ENCODE measurements at regions not wholly inside any gene's neighbourhood (a gene's known extent, or its start where the extent isn't known, plus 50 kb on each side); places are given as distances from the start of the nearest gene placed in this dataset.

DNA sequence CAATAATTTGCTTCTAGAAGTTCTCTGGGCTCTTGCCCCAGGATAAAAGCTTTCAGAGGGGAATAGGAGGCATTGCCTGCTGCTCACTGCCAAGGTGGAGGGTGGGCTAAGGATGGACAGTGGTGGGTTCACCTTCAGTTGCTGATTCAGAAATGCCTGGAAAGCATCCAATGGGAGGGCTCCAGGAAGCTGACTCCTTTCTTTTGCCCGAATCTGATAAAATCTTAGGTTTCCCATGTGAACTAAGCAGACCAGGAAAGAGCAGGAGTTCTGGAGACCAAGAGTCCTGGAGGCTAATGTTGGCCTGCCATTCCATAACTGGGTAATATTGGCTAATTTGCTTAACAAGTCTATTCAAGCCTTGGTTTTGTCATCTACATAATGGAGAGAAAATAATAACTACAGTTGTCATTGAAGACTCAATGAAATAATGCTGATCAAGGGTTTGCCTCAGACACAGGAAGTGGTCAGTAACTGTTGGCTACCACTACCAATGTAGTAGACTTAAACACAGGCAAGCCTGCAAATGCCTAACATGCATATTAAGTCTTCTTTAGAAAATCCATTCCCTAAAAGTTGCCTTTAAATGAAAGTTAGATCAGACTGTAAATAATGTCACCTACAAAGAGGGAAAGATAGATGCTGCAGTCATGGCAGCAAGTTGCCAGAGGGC, 528.4 kb upstream of the NBEA start:
- no peak for DNase-seq (ENCODE audit: low spot score)

DNA sequence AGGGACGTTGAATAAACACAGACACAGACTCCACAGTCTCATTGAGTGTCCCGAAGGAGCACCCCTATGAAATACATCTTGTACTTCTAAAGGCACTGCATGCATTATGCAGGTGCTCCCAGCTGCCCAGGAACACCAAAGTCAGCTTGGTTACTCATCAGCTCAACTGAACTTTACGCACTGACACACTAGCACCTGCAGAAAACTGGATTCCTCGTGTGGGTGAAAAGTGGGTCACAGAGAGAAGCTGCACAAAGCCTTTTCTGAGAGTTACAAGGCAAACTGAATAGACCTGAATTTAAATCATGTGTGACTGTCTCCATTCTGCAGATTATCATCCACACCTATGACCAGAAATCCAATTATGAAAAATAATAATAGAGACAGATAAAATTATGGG, 527.5 kb upstream of the NBEA start:
- no peak for DNase-seq (ENCODE audit: low spot score)

DNA sequence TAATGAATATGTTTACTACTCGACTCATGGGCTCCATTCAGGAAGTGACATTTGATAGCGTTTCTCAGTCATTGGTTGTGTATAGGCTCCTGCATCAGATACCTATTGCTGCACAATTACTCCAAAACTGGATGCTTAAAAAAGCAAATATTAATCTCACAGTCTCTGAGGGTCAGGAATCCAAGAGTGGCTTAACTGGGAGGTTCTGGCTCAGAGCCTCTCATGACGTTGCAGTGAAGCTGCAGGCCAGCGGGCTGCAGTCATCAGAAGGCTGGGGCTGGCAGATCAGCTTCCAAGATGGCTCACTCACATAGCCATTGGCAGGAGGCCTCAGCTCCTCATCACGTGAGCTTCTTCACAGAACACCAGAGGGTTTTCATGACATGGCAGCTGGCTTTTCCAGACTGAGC, 525.1 kb upstream of the NBEA start:
- peak; percentile 84 for DNase-seq (ENCODE audit: low spot score)

DNA sequence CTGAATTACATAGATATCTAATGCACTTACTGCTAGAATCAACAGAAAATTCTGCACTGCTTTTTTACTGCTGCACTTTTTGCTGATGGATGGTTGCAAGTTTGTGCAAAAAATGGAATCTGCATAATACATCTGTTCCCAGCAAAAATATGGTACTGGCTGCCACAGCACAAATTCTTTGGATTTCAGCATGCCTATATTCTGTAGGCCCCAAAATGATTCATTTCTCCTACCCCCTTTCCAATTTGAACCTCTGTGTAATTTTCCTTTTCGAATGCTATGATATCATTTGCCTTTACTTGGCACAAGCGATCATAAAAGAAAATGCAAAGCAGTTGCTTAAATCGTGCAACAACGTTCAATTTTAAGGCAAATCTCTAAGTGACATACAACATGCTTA, 524.2 kb upstream of the NBEA start:
- DNase-seq (ENCODE audit: low spot score), result no peak

DNA sequence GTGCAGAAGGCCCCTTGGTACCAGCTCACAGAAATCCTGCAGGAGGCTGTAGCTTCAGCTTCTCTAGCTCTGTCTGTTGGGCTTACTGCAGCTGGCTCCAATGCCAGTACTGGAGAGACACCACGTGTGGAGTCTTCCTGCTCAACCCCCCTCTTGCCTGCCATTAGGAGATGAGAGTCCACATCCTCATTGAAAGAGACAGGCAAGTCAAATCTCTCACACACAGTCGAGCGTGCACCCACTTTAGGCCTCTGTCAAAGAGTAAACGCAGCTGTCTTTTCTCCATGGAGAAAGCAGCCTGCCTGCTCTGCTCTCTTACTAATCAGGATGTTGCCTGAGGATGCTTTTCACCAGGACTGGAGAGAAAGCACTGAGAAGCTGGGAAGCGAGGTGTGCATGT, 523.0 kb upstream of the NBEA start:
- no peak for DNase-seq (ENCODE audit: low spot score)

DNA sequence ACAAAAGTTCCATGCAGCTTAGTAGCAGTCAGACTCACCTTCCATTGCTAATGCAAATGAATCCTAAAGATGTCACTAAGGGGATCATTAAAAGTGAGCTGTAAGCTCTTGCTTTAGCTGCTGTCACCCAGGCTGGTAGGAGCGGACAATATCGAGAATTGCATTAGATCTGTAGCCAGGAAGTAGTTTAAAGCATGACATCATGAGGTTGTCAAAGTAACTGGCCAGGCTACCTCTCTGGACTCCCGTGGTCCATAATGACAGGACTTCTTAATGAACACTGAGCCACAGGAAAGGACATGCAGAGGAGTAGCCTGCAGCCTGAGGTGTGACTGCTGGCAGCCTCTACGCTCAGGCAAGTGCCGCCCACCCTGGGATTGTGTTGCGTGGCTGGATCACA, 522.3 kb upstream of the NBEA start:
- DNase-seq (ENCODE audit: low spot score), result no peak

DNA sequence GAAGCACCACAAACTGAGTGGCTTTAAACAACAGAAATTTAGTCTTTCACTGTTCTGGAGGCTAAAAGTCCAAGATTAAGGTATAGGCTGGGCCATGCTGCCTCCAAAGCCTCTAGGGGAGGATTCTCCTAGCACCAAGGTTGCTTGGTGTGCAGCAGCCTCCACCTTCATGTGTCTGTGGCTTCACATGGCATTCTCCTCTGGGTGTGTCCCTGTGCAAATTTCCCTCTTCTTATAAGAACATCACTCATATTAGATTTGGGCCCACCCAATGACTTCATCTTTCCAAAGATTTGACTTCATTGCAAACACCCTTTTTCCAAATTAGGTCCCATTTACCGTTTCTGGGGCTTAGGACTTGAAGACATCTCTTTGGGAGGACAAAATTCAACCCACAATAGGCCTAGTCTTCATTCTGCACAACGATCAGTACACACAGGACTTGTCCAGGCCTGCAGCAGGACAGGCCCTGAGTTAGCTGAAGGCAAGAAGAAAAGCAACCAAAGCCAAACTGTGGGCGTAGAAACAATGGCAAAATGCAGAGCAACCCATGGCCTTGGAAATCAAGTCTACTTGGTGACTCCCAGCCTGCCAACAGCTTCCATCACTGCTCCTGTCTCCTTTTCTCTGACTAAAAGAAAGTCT, 521.2 kb upstream of the NBEA start:
- no peak for DNase-seq (ENCODE audit: low spot score)

DNA sequence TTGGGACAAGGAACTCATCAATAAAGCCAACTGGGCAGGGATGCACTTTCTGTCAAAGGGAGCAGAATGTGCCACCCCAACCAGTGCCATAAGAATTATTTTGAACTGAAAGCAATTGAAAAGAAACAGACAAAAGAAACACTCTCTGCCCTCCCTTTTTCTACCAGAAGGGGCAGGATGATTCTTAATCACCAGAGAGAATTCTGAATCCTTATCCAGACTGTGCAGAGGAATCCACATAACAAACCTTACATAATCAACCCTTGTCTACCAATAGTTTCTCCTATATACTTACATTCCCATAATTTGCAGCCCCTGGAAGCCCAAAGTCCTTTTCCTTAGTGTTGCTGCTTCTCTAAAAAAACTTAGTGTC, 520.7 kb upstream of the NBEA start:
- no peak for DNase-seq (ENCODE audit: low spot score)

DNA sequence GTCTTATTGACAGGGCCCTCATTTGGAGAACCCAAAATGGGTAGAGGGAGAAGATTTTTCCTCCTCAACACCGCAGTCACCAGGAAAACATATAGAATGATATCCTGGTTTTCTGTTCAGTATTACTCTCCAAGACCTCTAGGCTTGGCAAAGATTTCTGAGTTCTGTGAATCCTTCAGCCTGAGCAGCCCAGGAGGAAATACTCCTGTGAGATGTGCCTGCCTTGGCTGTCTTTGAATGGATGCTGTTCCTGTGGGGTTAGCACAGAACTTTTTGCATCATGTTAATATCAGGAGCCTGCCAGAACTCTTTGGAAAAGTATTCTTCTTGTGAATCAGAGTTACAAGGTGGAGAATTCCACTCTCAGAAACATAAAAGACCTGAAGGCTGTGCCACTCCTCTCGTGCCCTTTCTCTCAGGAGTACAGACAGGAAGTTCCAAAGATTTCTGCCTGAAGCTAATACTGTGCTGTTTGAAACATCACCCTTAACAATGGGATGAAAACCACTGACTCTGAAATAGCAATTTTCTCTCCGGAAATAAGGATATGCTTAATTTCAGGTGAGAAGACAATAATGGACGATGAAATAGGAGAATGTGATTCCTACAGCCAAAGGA, 520.1 kb upstream of the NBEA start:
- DNase-seq (ENCODE audit: low spot score), result no peak

DNA sequence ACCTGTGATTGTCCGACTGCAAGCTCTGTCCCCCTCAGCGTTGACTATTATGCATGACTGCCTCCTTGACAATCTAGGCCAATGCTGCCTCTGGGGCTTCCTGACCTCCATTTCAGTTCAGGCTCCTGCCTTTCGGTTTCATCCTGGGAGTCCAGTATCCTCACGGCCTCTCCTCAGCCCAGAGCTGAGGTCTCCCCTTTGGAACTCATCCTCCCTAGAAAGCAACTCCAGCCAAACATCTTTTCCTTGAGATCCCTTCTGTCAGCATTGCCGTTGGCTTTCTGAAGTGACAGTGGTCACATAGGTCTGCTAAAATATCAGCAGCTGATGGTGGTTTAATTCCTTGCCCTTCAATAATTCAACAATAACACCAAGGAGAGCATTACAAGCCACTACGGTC, 519.1 kb upstream of the NBEA start:
- no peak for DNase-seq (ENCODE audit: low spot score)

DNA sequence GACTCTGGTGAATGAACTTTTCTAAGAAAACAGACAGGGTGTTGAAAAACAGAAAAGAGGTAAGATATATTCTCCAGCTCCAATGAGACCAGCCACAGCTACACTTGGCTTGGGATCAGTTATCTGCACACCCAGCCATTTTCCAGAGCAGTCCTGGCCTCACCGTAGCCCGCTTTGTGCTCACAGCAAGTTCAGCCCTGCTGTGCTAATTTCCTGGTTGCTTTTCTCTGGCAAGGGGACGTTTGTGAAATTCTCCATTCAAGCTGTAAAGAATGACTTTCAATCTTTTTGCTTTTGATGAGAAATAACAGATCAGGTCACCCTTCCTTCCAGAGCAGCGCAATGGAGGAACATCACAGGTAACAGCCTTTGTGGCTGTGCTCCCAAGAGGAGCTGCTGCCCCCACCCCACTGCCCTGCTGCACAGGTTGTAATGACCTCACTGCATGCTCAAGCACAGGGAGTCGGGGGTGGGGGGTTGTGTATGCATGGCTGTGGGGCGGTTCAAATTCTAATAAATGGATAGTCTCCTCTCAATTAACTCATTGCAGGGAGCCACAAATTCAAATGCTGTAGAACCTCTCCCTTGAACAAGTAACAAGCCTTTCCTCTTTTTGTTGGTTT, 516.6 kb upstream of the NBEA start:
- DNase-seq (ENCODE audit: low spot score), result no peak

DNA sequence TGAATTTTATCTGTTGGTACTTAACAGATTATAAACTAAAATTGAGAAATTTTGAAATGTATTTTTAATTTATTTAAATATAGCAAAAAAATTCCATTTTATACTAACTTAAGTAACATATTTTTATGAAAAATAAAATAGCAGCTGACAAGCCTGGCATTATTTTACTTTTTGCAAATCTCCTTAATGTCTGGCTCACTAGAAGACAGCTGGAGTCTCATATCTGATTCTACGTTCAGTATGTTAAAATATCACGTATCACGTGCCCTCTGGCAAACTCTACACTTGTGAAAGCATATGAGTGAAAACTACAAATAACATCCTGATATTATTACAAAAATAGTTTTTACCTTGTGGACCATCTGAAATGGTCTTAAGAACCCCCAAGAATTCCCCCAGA, 513.2 kb upstream of the NBEA start:
- no peak for DNase-seq (ENCODE audit: low spot score)

DNA sequence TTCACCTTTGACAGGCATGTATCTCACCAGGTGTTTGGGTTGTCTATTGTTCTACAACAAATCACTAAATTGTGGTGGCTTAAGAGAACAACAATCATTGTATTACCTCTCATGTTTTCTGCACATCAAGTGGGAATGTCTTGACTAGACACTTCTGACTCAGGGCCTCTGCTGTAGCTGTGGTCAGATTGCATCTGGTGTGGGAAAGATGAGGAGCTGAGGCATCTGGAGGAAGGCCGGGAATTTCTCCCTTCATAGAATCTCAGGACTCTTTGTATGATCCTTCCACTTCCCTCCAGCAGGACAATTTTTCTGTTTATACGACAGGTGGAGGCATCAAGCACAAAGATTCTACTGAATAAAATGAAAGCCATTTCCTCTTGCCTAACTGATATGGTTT, 511.8 kb upstream of the NBEA start:
- peak; percentile 16 for DNase-seq (ENCODE audit: low spot score)

DNA sequence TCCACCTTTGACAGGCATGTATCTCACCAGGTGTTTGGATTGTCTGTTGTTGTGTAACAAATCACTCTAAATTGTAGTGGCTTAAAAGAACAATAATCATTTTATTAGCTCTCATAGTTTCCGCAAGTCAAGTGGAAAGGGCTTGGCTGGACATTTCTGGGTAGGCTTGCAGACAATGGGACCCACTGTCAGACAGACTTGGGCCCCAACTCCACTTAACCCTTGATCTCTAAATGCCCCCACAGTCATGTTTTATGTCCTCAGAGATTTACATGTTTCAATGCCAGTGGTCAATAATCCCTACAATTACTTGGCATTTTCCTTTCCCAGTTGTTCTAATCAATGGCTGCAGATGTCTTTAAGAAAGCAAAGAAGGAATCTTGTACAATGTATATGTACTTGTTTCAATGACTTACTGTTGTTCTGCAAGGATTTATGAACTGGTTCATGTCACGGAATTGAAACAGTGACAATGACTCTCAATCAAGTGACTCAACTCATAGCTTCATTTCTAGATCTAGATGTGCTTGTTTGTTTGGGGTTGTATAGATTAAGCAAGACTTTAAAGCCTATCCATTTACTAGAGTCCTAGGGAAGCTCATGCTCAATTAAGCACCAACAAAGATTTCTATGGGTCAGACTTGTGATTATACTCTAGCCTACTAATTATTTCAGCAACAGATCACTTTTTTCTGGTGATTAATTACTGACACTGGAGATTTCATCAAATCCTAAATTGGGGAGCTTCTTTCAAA, 510.1 kb upstream of the NBEA start:
- DNase-seq (ENCODE audit: low spot score), result no peak

DNA sequence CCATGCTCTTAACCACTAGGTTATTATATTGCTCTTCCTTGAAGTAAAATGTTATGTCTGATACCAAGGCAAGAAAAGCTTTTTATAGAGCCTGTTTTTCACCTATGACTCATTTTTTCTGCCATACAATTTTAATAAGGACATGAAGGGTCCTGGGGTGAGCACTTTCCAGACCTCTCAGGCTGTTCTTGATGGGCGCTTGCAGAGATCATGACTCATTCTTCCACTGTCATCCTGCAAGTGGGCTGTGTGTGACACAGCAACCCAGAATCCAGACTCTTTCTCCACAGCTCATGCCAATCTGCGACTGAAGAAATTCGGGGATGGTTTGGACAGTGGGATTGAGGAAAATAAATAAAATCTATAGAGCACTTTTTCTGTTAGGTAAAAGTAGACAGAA, 506.7 kb upstream of the NBEA start:
- peak; percentile 44 for DNase-seq (ENCODE audit: low spot score)

DNA sequence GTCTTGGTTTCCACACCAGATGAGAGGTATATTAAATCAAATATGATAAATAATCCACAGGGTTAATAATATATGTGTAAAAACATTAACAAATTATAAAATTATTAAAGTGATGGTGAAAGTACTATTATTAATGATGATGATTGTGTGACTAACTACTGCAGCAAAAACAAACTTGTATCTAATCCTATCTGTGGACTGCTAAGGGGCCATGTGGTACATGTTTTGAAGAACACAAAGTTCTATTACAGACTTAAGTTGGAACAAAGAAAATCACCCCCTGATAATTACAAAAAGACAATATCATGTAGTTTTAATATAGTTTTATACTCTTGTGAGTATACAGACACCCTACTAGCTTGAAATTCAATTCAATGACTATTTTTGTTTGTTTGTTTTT, 504.2 kb upstream of the NBEA start:
- no peak for DNase-seq (ENCODE audit: low spot score)

DNA sequence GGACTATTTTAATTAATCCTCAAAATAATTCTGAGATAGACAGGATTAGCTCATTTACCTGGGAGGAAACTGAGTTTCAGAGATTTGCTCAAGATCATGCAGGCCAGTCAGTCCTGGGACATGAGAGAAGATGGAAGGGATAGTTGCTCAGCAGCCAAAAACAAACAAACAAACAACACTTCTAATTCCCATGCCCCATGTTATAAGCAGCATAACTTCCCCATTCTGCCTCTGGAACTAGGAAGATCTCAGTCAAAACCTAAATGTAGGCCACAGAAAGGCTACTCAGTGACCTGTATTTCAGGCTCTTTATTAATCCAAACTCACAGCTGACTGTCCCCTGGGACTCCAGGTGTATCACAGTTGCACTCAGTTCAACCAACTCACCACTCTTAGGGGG, 489.2 kb upstream of the NBEA start:
- no peak for DNase-seq (ENCODE audit: low spot score)

DNA sequence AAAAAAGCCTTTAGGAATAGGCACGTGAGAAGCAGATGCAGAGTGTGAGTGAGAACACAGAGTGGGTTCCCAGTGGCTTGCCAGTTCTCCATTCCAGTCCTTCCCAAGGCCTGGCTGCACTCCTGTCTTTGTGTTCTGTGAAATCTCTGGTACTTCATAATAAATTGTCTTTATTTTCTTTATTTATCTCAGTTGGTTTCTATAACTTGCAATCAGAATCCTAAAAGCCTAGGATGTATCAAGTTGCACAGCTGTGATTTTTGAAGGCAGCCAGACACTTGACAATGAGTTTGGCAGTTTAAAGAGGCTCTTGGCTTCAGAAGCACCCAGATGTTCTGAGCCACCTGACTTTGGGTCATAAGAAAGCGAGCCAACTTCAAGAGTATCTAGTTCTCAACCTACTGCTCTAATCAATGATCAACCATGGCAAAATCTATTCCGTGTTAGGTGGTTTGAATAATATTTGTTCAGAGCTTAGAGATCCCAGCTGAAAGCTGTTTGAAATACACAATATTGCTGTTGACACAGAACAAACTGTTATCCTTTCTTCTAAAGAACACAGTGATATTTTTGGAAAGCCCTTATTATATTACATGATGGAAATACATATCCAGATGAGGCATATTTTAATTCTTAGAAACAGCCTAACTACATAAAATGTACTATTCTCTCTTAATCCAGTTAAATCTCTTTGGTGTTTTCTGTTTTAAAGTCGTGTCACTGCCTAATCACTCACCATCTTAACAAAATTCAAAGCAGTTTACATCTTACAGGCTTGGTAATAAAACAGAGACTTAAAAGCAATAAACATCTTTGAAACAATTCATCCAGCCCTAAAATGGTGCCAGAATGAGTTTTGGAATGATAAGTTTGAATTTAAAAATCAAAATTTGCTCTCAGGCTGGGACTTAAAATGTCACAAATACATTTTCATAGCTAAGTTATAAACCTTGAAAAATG, 483.0 kb upstream of the NBEA start:
- no peak for DNase-seq (ENCODE audit: low spot score)

DNA sequence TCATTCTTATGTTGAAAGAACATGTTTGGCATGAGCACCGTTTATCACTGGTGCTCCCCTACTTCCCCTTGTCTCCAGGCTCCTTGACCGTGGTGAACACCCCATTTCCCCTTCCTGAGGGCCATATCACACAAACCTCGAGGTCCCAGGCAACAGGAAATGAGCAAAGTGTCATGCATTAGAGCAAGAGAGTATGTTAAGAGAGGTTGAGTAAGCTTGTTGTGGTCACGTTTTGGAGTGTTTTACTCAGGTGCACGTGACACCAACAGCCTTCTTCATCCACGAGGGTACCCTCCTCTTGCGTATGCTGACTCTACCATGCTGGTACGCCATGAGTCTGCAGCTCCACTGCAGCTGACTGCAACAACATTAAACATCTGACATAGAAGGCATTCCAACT, 482.2 kb upstream of the NBEA start:
- no peak for DNase-seq (ENCODE audit: low spot score)

DNA sequence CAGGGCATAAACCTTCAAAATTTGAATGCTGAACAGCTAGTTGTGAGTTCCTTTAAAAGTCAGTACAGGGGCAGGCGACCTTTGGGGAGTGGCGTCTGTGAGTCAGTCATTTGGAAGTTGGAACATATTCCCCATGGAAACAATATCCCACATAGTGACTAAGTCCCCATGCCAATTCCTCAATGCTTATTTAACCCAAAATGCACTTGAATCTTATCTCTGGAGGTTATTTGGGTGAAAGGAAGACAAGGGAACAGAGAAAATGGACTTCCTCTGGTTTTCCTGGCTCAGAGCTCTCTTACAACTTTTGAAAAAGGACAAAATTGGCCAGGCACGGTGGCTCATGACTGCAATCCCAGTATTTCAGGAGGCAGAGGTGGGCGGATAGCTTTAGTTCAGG, 479.2 kb upstream of the NBEA start:
- peak; percentile 73 for DNase-seq (ENCODE audit: low spot score)

DNA sequence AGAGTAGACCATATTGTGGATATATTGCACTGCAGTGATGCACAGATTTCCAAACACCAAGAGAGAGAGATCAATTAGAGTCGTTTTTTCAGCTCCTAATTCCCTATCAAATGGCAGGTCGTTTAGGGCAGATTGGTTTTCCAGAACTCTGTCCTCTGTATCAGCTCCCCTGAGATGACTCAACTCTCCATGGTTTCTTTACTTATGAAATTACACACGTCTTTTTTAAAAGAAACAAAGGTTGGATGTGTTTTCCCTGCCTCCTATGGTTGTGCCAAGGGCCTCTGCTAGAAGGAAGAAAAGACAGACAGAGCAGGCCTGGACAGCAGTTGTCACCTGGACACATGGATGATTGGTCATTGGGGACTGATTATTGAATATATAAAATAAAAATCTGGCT, 478.1 kb upstream of the NBEA start:
- no peak for DNase-seq (ENCODE audit: low spot score)

Data from AG20443 (cell line).